ENCODE measurements at regions not wholly inside any gene's neighbourhood (a gene's known extent, or its start where the extent isn't known, plus 50 kb on each side); places are given as distances from the start of the nearest gene placed in this dataset.

DNA sequence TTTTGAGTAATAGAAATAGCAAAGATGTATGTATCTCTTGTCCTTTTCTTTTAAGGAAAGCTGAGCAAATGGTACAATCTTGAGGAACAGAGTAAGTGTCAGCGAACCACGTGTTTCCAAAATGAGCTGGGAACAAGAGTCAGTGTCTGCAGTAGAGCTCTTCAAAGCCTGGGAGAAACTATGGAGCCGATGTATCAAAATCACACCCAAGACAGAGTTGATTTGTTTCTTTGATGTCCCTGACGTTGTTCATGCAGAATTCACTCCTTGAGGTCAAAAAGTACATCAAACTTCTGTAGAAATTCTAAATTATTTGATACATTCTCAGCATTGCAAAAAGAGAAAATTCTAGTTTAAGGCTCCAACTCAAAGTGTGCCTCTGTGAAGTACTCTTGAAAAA, 216.5 kb downstream of the SKIDA1 start:
- no peak for TF ChIP-seq FOXP2 (optimal IDR thresholded peaks at IDR 0.05; ENCODE audit: borderline replicate concordance, extremely low read depth, extremely low read length, insufficient read depth)
- TF ChIP-seq, protein P1, sequence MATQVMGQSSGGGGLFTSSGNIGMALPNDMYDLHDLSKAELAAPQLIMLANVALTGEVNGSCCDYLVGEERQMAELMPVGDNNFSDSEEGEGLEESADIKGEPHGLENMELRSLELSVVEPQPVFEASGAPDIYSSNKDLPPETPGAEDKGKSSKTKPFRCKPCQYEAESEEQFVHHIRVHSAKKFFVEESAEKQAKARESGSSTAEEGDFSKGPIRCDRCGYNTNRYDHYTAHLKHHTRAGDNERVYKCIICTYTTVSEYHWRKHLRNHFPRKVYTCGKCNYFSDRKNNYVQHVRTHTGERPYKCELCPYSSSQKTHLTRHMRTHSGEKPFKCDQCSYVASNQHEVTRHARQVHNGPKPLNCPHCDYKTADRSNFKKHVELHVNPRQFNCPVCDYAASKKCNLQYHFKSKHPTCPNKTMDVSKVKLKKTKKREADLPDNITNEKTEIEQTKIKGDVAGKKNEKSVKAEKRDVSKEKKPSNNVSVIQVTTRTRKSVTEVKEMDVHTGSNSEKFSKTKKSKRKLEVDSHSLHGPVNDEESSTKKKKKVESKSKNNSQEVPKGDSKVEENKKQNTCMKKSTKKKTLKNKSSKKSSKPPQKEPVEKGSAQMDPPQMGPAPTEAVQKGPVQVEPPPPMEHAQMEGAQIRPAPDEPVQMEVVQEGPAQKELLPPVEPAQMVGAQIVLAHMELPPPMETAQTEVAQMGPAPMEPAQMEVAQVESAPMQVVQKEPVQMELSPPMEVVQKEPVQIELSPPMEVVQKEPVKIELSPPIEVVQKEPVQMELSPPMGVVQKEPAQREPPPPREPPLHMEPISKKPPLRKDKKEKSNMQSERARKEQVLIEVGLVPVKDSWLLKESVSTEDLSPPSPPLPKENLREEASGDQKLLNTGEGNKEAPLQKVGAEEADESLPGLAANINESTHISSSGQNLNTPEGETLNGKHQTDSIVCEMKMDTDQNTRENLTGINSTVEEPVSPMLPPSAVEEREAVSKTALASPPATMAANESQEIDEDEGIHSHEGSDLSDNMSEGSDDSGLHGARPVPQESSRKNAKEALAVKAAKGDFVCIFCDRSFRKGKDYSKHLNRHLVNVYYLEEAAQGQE (IDR thresholded peaks at IDR 0.05; ENCODE audit: insufficient read depth in 1 of 2, low read depth in 2 of 2, low read length in 2 of 2), result no peak
- TF ChIP-seq POLR2AphosphoS5 (IDR thresholded peaks at IDR 0.05; ENCODE audit: low read depth, low read length), result no peak
- TF ChIP-seq SIN3A (IDR thresholded peaks at IDR 0.05; ENCODE audit: borderline replicate concordance, insufficient read depth, low read length), result no peak
- no peak for TF ChIP-seq TAF1 (IDR thresholded peaks at IDR 0.05; ENCODE audit: borderline replicate concordance, insufficient read depth, low read length)

DNA sequence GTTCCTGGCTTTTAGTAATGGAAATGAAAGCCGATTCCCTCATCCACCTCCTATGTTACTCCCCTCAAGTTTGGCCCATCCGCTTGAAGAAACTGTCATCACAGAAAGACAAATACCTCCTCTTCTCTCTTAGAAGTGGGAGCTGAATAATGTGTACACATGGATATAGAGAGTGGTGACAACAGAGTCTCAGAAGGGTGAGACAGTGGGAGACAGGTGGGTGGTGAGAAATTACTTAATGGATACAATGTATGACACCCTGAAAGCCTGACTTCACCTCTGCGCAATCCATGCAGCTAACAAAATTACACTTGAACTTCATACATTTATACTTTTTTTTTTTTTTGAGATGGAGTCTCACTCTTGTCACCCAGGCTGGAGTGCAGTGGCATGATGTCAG, 217.5 kb downstream of the SKIDA1 start:
- no peak for TF ChIP-seq FOXP2 (optimal IDR thresholded peaks at IDR 0.05; ENCODE audit: borderline replicate concordance, extremely low read depth, extremely low read length, insufficient read depth)
- TF ChIP-seq SIN3A (IDR thresholded peaks at IDR 0.05; ENCODE audit: borderline replicate concordance, insufficient read depth, low read length), result no peak
- TF ChIP-seq POLR2AphosphoS5 (IDR thresholded peaks at IDR 0.05; ENCODE audit: low read depth, low read length), result no peak
- TF ChIP-seq TAF1 (IDR thresholded peaks at IDR 0.05; ENCODE audit: borderline replicate concordance, insufficient read depth, low read length), result no peak
- TF ChIP-seq, protein P1 (IDR thresholded peaks at IDR 0.05; ENCODE audit: insufficient read depth in 1 of 2, low read depth in 2 of 2, low read length in 2 of 2), result no peak

DNA sequence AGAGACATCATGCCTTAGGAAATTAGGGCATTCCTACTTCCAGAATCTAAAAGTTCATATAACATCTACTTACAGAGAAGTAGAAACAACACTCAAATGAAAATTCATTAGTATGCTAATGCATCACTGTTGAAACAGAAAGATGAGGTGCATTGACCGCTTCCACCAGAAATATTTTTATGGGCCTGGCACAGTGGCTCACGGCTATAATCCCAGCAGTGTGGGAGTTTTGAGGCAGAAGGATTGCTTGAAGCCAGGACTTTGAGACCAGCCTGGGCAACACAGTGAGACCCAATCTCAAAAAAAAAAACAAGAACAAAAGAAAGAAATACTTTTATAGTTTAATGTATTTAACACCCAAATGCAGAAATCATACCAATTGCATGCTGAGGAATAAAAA, 220.9 kb downstream of the SKIDA1 start:
- TF ChIP-seq SIN3A (IDR thresholded peaks at IDR 0.05; ENCODE audit: borderline replicate concordance, insufficient read depth, low read length) (no peak), POLR2AphosphoS5 (IDR thresholded peaks at IDR 0.05; ENCODE audit: low read depth, low read length) (no peak), TAF1 (IDR thresholded peaks at IDR 0.05; ENCODE audit: borderline replicate concordance, insufficient read depth, low read length) (no peak), FOXP2 (optimal IDR thresholded peaks at IDR 0.05; ENCODE audit: borderline replicate concordance, extremely low read depth, extremely low read length, insufficient read depth) (no peak)
- TF ChIP-seq, protein P1 (IDR thresholded peaks at IDR 0.05; ENCODE audit: insufficient read depth in 1 of 2, low read depth in 2 of 2, low read length in 2 of 2), result no peak

DNA sequence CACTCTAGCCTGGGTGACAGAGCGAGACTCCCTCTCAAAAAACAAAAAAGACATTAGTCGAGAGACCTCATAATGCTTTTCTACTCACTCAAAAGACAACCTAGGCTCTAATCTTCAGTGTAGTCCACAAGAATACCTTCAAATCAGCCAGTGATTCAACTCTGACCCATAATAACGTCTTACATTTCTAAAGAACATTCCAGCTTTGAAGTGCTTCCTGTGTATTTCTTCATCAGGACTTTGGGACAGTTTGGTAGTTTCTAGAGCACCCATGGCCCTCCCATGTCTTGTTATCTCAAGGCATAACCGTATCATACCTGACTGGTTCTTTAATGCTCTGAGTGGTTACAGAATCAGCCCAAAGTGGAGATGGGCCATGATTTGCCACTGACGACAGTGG, 221.3 kb downstream of the SKIDA1 start:
- TF ChIP-seq FOXP2 (optimal IDR thresholded peaks at IDR 0.05; ENCODE audit: borderline replicate concordance, extremely low read depth, extremely low read length, insufficient read depth), result no peak

DNA sequence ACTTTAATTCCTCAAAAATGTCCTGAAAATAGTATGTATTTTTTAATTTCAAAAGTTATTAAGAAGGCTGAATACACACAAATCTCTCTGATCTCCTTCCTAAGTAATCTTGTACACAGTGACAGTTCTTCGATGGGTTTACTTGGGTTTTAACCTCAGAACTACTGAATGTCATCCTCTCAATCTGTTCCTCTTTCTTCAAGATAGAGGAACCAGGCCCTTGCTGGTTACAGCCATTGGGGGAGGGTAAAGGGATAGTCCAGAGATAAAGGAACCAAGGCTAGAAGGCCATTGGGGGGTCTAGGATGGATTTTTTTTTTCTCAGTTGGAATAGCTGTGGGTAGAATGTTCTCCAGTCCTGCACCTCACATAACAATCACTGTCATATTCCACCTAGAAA, 224.9 kb downstream of the SKIDA1 start:
- TF ChIP-seq TAF1 (IDR thresholded peaks at IDR 0.05; ENCODE audit: borderline replicate concordance, insufficient read depth, low read length) (no peak), POLR2AphosphoS5 (IDR thresholded peaks at IDR 0.05; ENCODE audit: low read depth, low read length) (no peak), SIN3A (IDR thresholded peaks at IDR 0.05; ENCODE audit: borderline replicate concordance, insufficient read depth, low read length) (no peak)
- TF ChIP-seq, protein P1 (IDR thresholded peaks at IDR 0.05; ENCODE audit: insufficient read depth in 1 of 2, low read depth in 2 of 2, low read length in 2 of 2), result no peak

Data from PFSK-1 (cell line).